ENCODE measurements at regions not wholly inside any gene's neighbourhood (a gene's known extent, or its start where the extent isn't known, plus 50 kb on each side); places are given as distances from the start of the nearest gene placed in this dataset.
A peak's percentile ranks its signal among the peaks of the same experiment; 100 is the strongest.

GRCh38 chr2:234788841-234789240 lies 163.0 kb upstream of the SH3BP4 start:
- Histone ChIP-seq H3K4me3 (no peak overlapping the region), H3K36me3 (no peaks in the 10 kb centered on the region), H3K9me3 (no peaks in the 10 kb centered on the region), H3K27me3 (no peaks in the 10 kb centered on the region), H3K4me1 (no peaks in the 10 kb centered on the region), H3K27ac (no peak overlapping the region)
- TF ChIP-seq CTCF (IDR thresholded peaks at IDR 0.05) (no peak), POLR2A (IDR thresholded peaks at IDR 0.05) (no peak)
- WGBS (ENCODE audit: insufficient coverage, low coverage, low lambda C conversion rate, missing lambda C conversion rate), result 45% methylated on average over 3 of the region's 4 CpGs
- ATAC-seq (no peak), DNase-seq (no peak)
- intact Hi-C loops (cut with DNase I), result no loop called here

- Histone ChIP-seq H3K4me1 (no peaks in the 10 kb centered on the region), H3K27me3 (no peaks in the 10 kb centered on the region), H3K4me3 (no peak overlapping the region), H3K27ac (no peak overlapping the region), H3K36me3 (no peaks in the 10 kb centered on the region), H3K9me3 (no peaks in the 10 kb centered on the region)
- DNase-seq (no peak), ATAC-seq (no peak)
- intact Hi-C loops (cut with DNase I), result no loop called here
- TF ChIP-seq CTCF (IDR thresholded peaks at IDR 0.05), result no peak
- TF ChIP-seq POLR2A (IDR thresholded peaks at IDR 0.05), result no peak
- 66% methylated on average over 5 of the region's 5 CpGs for WGBS (ENCODE audit: insufficient coverage, low coverage, low lambda C conversion rate, missing lambda C conversion rate)
Observed at GRCh38 chr2:234788381-234788780, 163.4 kb upstream of the SH3BP4 start.

- Histone ChIP-seq H3K27me3 (no peaks in the 10 kb centered on the region), H3K27ac (no peak overlapping the region), H3K36me3 (no peaks in the 10 kb centered on the region), H3K4me1 (no peaks in the 10 kb centered on the region), H3K4me3 (no peak overlapping the region), H3K9me3 (no peaks in the 10 kb centered on the region)
- 86% methylated on average over 2 of the region's 6 CpGs for WGBS (ENCODE audit: insufficient coverage, low coverage, low lambda C conversion rate, missing lambda C conversion rate)
- no peak for DNase-seq
- no peak for ATAC-seq
- no peak for TF ChIP-seq POLR2A (IDR thresholded peaks at IDR 0.05)
- no peak for TF ChIP-seq CTCF (IDR thresholded peaks at IDR 0.05)
- intact Hi-C loops (cut with DNase I), result no loop called here
Observed at GRCh38 chr2:234787114-234787513, 164.7 kb upstream of the SH3BP4 start.

- H3K4me1 ChIP-seq, result peaks cover 0 to 25% (median 0%) of the 10 kb centered on the region in 4 donors
- H3K4me3 ChIP-seq, result no peak overlapping the region
- no peak for DNase-seq
- TF ChIP-seq CTCF (IDR thresholded peaks at IDR 0.05) (no peak), POLR2A (IDR thresholded peaks at IDR 0.05) (no peak)
- WGBS (ENCODE audit: insufficient coverage, low coverage, low lambda C conversion rate, missing lambda C conversion rate), result 51% methylated on average over 2 of the region's 5 CpGs
- no peaks in the 10 kb centered on the region for H3K27me3 ChIP-seq
- H3K9me3 ChIP-seq, result no peaks in the 10 kb centered on the region
- ATAC-seq, result peak in 1 of 4 donors; percentile 14
- H3K36me3 ChIP-seq, result no peaks in the 10 kb centered on the region
- no peak overlapping the region for H3K27ac ChIP-seq
- intact Hi-C loops (cut with DNase I), result no loop called here
Observed at GRCh38 chr2:234773764-234774409, 177.9 kb upstream of the SH3BP4 start.

- intact Hi-C loops (cut with DNase I), result no loop called here
- no peaks in the 10 kb centered on the region for H3K27me3 ChIP-seq
- H3K4me3 ChIP-seq, result no peak overlapping the region
- H3K4me1 ChIP-seq, result peaks cover 0 to 28% (median 2%) of the 10 kb centered on the region in 4 donors
- no peak for ATAC-seq
- H3K36me3 ChIP-seq, result no peaks in the 10 kb centered on the region
- TF ChIP-seq CTCF (IDR thresholded peaks at IDR 0.05) (no peak), POLR2A (IDR thresholded peaks at IDR 0.05) (no peak)
- no peak overlapping the region for H3K27ac ChIP-seq
- H3K9me3 ChIP-seq, result no peaks in the 10 kb centered on the region
- DNase-seq, result no peak
- no CpG with 5 or more reads among the region's 5 CpGs for WGBS (ENCODE audit: insufficient coverage, low coverage, low lambda C conversion rate, missing lambda C conversion rate)
Observed at GRCh38 chr2:234773129-234773528, 178.7 kb upstream of the SH3BP4 start.
